ENCODE measurements at regions not wholly inside any gene's neighbourhood (a gene's known extent, or its start where the extent isn't known, plus 50 kb on each side); places are given as distances from the start of the nearest gene placed in this dataset.

GRCh38 chr1:245051349-245052221, 103.2 kb upstream of the KIF26B start:
- H3K27ac Mint-ChIP-seq: no peak overlapping the region
- peak; percentile 84 for ATAC-seq

GRCh38 chr1:245046769-245047168, 108.0 kb upstream of the KIF26B start:
- DNase-seq (ENCODE audit: low spot score) (peak; percentile 25), ATAC-seq (peak; percentile 45)
- ChIA-PET POLR2A (interaction anchor here (0.7 to 1.2 kb wide), 3 partner anchors 10 to 488 kb away, joined by 3 to 5 read pairs (median 3); no protein-coding TSS in a partner anchor), CTCF (interaction anchor here (0.9 kb wide), 1 partner anchor 10 kb away, joined by 5 read pairs; no protein-coding TSS in a partner anchor)
- TF ChIP-seq ATF1 (CRISPR knock-in tag; IDR thresholded peaks at IDR 0.05) (no peak), CREB1 (CRISPR knock-in tag; IDR thresholded peaks at IDR 0.05) (no peak), MAX (CRISPR knock-in tag; IDR thresholded peaks at IDR 0.05) (no peak), E2F5 (CRISPR knock-in tag; IDR thresholded peaks at IDR 0.05) (no peak), ZNF416 (CRISPR knock-in tag; IDR thresholded peaks at IDR 0.05) (no peak), RELA (CRISPR knock-in tag; IDR thresholded peaks at IDR 0.05; ENCODE audit: borderline replicate concordance) (no peak), KAT7 (CRISPR knock-in tag; IDR thresholded peaks at IDR 0.05; ENCODE audit: borderline replicate concordance) (no peak), ESRRA (CRISPR knock-in tag; IDR thresholded peaks at IDR 0.05; ENCODE audit: borderline replicate concordance) (no peak), ELF4 (CRISPR knock-in tag; IDR thresholded peaks at IDR 0.05; ENCODE audit: low read depth) (no peak), ZBTB43 (CRISPR knock-in tag; IDR thresholded peaks at IDR 0.05) (no peak), ZBTB21 (CRISPR knock-in tag; IDR thresholded peaks at IDR 0.05; ENCODE audit: borderline replicate concordance) (no peak), FOXJ3 (CRISPR knock-in tag; IDR thresholded peaks at IDR 0.05; ENCODE audit: borderline replicate concordance) (no peak), SMAD3 (CRISPR knock-in tag; IDR thresholded peaks at IDR 0.05; ENCODE audit: borderline replicate concordance) (no peak), IRF2 (CRISPR knock-in tag; IDR thresholded peaks at IDR 0.05; ENCODE audit: borderline replicate concordance, low read depth) (no peak), ZNF219 (CRISPR knock-in tag; IDR thresholded peaks at IDR 0.05; ENCODE audit: borderline replicate concordance) (no peak)
- TF ChIP-seq, protein P1, sequence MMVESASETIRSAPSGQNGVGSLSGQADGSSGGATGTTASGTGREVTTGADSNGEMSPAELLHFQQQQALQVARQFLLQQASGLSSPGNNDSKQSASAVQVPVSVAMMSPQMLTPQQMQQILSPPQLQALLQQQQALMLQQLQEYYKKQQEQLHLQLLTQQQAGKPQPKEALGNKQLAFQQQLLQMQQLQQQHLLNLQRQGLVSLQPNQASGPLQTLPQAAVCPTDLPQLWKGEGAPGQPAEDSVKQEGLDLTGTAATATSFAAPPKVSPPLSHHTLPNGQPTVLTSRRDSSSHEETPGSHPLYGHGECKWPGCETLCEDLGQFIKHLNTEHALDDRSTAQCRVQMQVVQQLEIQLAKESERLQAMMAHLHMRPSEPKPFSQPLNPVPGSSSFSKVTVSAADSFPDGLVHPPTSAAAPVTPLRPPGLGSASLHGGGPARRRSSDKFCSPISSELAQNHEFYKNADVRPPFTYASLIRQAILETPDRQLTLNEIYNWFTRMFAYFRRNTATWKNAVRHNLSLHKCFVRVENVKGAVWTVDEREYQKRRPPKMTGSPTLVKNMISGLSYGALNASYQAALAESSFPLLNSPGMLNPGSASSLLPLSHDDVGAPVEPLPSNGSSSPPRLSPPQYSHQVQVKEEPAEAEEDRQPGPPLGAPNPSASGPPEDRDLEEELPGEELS (CRISPR knock-in tag; IDR thresholded peaks at IDR 0.05): no peak
- H3K36me3 Mint-ChIP-seq: no peaks in the 10 kb centered on the region
- H3K4me1 Mint-ChIP-seq: peaks cover 35% of the 10 kb centered on the region
- H3K4me3 Mint-ChIP-seq: no peak overlapping the region
- no peaks in the 10 kb centered on the region for H3K27me3 Mint-ChIP-seq (ENCODE audit: low read depth)
- H3K27ac Mint-ChIP-seq: no peak overlapping the region
- no peaks in the 10 kb centered on the region for H3K9me3 Mint-ChIP-seq

More at GRCh38 chr1:245051349-245052221, 103.2 kb upstream of the KIF26B start:
- Mint-ChIP-seq H3K4me3 (no peak overlapping the region), H3K4me1 (peaks cover 40% of the 10 kb centered on the region), H3K27me3 (ENCODE audit: low read depth) (no peaks in the 10 kb centered on the region), H3K9me3 (peaks cover 18% of the 10 kb centered on the region), H3K36me3 (peaks cover 21% of the 10 kb centered on the region)
- TF ChIP-seq ZNF317 (CRISPR knock-in tag; IDR thresholded peaks at IDR 0.05; ENCODE audit: borderline replicate concordance, low read depth) (no peak), JAZF1 (CRISPR knock-in tag; IDR thresholded peaks at IDR 0.05) (no peak), TP53 (CRISPR knock-in tag; IDR thresholded peaks at IDR 0.05) (no peak), USF1 (CRISPR knock-in tag; IDR thresholded peaks at IDR 0.05) (no peak), NR2C2 (CRISPR knock-in tag; IDR thresholded peaks at IDR 0.05) (no peak), ZNF263 (CRISPR knock-in tag; IDR thresholded peaks at IDR 0.05; ENCODE audit: low read depth) (no peak), MAX (CRISPR knock-in tag; IDR thresholded peaks at IDR 0.05) (no peak)
- CTCF ChIA-PET: interaction anchor here (0.6 to 2.6 kb wide), 6 partner anchors 9 to 189 kb away, joined by 3 to 39 read pairs (median 3); no protein-coding TSS in a partner anchor
- POLR2A ChIA-PET: interaction anchor here (1.1 to 1.9 kb wide), 2 partner anchors 9 to 189 kb away, joined by 4 to 6 read pairs; no protein-coding TSS in a partner anchor
- DNase-seq (ENCODE audit: low spot score): peak; percentile 24
